Inflammatory macrophage (primary cell): ENCODE measurements at regions not wholly inside any gene's neighbourhood (a gene's known extent, or its start where the extent isn't known, plus 50 kb on each side); places are given as distances from the start of the nearest gene placed in this dataset.
"Not testable (repeated sequence)": the region's sequence is repeated elsewhere in the genome, so short reads cannot be mapped to it uniquely, and the experiment has no call there.

Experiments used
- DNase-seq, 2 donors: peaks; one replicate each; pipeline ENCODE4 v3.0.0-alpha.2; 2020 to 2022

- DNase-seq: no peak
These were observed 661.2 kb upstream of the NR2F2 start for GRCh38 chr15:95669146-95669922.

GRCh38 chr15:95674031-95674430 lies 656.5 kb upstream of the NR2F2 start:
- DNase-seq: no peak

- DNase-seq: no peak
These were observed 654.0 kb upstream of the NR2F2 start for GRCh38 chr15:95676500-95676899.

DNA sequence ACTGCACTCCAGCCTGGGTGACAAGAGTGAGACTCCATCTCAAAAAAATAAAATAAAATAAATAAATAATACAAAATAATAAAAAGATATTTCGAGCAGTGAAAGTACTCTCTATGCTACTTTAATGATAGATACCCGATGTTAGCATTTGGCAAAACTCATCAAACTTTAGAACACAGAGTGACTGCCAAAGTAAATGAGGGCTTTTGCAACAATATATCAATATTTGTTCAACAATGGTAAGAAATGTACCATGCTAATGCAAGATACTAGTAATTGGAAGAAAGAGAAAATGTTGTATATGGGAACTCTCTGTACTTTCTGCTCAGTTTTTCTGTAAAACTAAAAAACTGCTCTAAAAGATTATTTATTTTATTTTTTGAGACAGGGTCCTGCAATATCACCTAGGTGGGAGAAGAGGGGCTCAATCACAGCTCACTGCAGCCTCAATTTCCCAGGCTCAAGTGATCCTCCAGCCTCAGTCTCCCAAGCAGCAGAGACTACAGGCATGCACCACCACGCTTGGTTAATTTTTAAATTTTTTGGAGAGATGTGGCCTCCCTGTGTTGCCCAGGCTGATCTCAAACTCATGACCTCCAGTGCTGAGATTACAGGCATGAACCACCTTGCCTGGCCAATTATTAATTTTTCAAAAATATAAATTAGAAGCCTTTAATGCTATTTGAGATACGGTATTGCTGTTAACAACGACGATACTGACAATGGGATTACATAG lies 650.5 kb upstream of the NR2F2 start:
- DNase-seq: no peak

GRCh38 chr15:95680728-95681127 lies 649.8 kb upstream of the NR2F2 start:
- no peak for DNase-seq

DNA sequence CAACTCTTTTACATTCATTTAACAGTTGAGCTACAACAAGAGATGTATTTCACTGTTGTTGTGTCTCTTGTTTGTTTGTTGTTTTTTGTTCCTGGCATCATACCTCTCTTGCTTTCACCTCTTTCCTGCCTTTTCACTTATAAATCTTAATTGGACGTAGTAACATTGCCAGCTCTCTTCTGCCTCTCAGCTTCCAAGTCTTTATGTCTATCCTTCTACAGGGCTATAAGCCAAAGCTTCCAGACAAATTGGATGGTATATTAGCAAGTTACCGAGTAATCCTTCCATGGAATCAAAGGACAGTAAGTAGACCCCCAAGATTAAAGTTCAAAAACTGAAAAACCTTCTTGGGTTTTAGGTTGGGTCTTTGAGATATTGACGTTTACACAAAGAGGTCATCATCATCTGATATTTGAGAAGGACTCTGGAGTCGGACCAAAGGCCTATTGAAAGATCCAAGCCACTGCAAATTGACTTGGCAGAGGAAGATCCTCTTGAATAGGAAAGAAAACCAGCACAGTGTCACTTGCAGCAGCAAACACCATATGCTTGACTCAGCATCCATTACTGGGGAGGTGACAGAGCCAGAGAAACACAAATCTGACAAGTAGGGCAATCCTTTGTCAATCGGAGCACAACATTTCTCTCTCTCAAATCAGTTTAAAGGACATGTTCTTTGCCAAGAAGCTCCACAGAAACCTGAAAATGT lies 648.5 kb upstream of the NR2F2 start:
- no peak for DNase-seq

GRCh38 chr15:95684126-95684525 lies 646.4 kb upstream of the NR2F2 start:
- DNase-seq: no peak

GRCh38 chr15:95684693-95685115 lies 645.8 kb upstream of the NR2F2 start:
- no peak for DNase-seq

DNA sequence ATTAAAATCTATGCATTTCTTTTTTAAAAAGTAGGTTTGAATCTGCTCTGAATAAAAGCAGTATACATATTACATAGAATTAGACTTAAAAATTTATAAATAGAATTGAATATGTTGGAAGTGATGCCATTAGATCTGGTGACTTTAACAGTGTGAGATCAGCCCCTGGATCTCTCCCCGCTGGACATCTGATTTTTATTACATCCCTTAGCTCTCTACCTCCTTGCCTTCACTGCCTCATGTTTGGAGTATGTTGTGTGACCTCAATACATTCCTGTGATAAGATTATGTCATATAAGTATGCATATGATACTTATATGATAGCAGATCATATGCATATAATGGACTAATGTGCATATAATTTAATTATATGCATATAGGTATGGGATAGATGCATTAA lies 643.4 kb upstream of the NR2F2 start:
- no peak for DNase-seq

GRCh38 chr15:95687686-95688085 lies 642.8 kb upstream of the NR2F2 start:
- DNase-seq: no peak

- DNase-seq: no peak
These were observed 639.7 kb upstream of the NR2F2 start for GRCh38 chr15:95690631-95691340.

GRCh38 chr15:95693917-95694316 lies 636.6 kb upstream of the NR2F2 start:
- no peak for DNase-seq

GRCh38 chr15:95698230-95698629 lies 632.3 kb upstream of the NR2F2 start:
- DNase-seq: no peak

- no peak for DNase-seq
These were observed 631.5 kb upstream of the NR2F2 start for GRCh38 chr15:95698951-95699350.

- no peak for DNase-seq
These were observed 630.9 kb upstream of the NR2F2 start for GRCh38 chr15:95699578-95699977.

GRCh38 chr15:95700692-95701091 lies 629.8 kb upstream of the NR2F2 start:
- not testable (repeated sequence) for DNase-seq

- DNase-seq: no peak
These were observed 629.1 kb upstream of the NR2F2 start for GRCh38 chr15:95701410-95701809.

GRCh38 chr15:95709959-95710695 lies 620.4 kb upstream of the NR2F2 start:
- DNase-seq: no peak

- no peak for DNase-seq
These were observed 617.7 kb upstream of the NR2F2 start for GRCh38 chr15:95712785-95713184.

GRCh38 chr15:95713324-95713723 lies 617.2 kb upstream of the NR2F2 start:
- no peak for DNase-seq

DNA sequence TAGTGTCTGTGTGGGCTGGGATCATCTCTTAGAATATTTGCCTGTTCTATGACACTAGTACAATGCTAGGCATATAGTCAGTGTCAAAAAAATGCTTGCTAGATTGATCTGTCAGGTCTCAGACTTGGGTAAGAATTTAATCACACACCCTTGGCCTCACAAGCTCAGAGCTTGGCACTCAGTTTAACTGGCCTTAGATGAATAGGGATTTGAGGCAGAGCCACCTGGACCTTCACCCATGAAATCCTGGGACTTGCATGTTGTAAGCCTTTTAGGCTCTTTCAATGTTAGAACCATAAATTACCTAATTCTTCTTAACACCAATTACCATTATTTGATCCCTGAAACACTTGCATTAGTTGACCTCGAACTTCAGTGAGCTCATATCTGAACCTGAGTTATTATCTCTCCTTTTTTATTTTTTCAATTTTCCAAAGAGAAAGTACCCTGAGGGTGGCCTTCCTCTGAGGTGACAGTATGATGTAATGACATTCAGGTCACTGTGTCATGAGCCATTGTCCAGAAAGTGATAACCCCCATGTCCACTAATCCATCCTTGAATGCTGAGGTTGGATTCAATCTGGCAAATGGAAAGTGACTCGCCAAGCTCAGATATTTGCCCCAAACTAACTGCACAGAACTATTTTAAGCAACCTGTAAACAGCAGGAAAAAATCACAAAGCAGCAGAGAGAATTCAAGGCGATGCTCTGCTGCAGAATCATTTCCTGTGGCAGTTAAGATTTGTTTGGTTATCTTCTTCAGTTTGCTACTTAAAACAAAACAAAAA lies 615.2 kb upstream of the NR2F2 start:
- no peak for DNase-seq
